Retinal pigment epithelial cell (primary cell): ENCODE measurements at regions not wholly inside any gene's neighbourhood (a gene's known extent, or its start where the extent isn't known, plus 50 kb on each side); places are given as distances from the start of the nearest gene placed in this dataset.

Source experiments
- DNase-seq: peaks from one replicate; pipeline ENCODE4 v3.0.0-alpha.2; 2010; ENCODE audit warnings: low read depth
- H3K4me3 ChIP-seq: 2 replicates; pipeline ENCODE4 v1.5.1; 2011; ENCODE audit warnings: mild to moderate bottlenecking, low read length, control low read depth, moderate library complexity
- CTCF ChIP-seq: conservative IDR thresholded peaks from 2 replicates; pipeline ENCODE4 v1.5.1; 2011; ENCODE audit warnings: low read depth, low read length, control low read depth, inconsistent platforms

GRCh38 chr3:182533394-182533793 lies 259.9 kb upstream of the ATP11B start:
- peak; percentile 33 for DNase-seq
- H3K4me3 ChIP-seq: no peak overlapping the region
- no peak for TF ChIP-seq CTCF

- TF ChIP-seq CTCF: no peak
- no peak for DNase-seq
- H3K4me3 ChIP-seq: no peak overlapping the region
These were observed 248.8 kb upstream of the ATP11B start for GRCh38 chr3:182544542-182544941.

- DNase-seq: peak; percentile 39
- no peak overlapping the region for H3K4me3 ChIP-seq
- TF ChIP-seq CTCF: no peak
These were observed 231.0 kb upstream of the ATP11B start for GRCh38 chr3:182562274-182562673.

- TF ChIP-seq CTCF: no peak
- no peak overlapping the region for H3K4me3 ChIP-seq
- DNase-seq: no peak
These were observed 227.1 kb upstream of the ATP11B start for GRCh38 chr3:182565916-182566796.

- no peak for TF ChIP-seq CTCF
- H3K4me3 ChIP-seq: no peak overlapping the region
- DNase-seq: peak; percentile 37
These were observed 225.6 kb upstream of the ATP11B start for GRCh38 chr3:182567700-182568099.

- no peak for TF ChIP-seq CTCF
- no peak overlapping the region for H3K4me3 ChIP-seq
- DNase-seq: no peak
These were observed 225.0 kb upstream of the ATP11B start for GRCh38 chr3:182568261-182568660.

GRCh38 chr3:182568876-182569275 lies 224.4 kb upstream of the ATP11B start:
- TF ChIP-seq CTCF: no peak
- no peak overlapping the region for H3K4me3 ChIP-seq
- no peak for DNase-seq
